Endodermal cell (in vitro differentiated cells): ENCODE measurements at regions not wholly inside any gene's neighbourhood (a gene's known extent, or its start where the extent isn't known, plus 50 kb on each side); places are given as distances from the start of the nearest gene placed in this dataset.

Source experiments
- DNase-seq: peaks from one replicate; pipeline ENCODE4 v3.0.0-alpha.2; 2017
- H3K27ac ChIP-seq: 2 replicates; pipeline ENCODE4 v1.5.1; 2013; ENCODE audit warnings: mild to moderate bottlenecking, low read depth, low read length, moderate library complexity
- H3K27me3 ChIP-seq: 2 replicates; pipeline ENCODE4 v1.6.1; 2013; ENCODE audit warnings: mild to moderate bottlenecking, low read length, moderate library complexity; ENCODE audit not compliant: insufficient read depth, control insufficient read depth, poor library complexity, severe bottlenecking
- H3K36me3 ChIP-seq: 2 replicates; pipeline ENCODE4 v1.7.0; 2013; ENCODE audit warnings: mild to moderate bottlenecking, low read length, moderate library complexity; ENCODE audit not compliant: control insufficient read depth, insufficient read depth
- H3K4me1 ChIP-seq: one replicate; pipeline ENCODE4 v1.7.0; 2013; ENCODE audit warnings: low read length; ENCODE audit not compliant: control insufficient read depth, insufficient read depth
- H3K4me3 ChIP-seq: 2 replicates; pipeline ENCODE4 v1.5.1; 2013; ENCODE audit warnings: mild to moderate bottlenecking, low read length, moderate library complexity
- H3K9ac ChIP-seq: 2 replicates; pipeline ENCODE4 v1.6.1; 2013; ENCODE audit warnings: mild to moderate bottlenecking, low read length, moderate library complexity; ENCODE audit not compliant: poor library complexity, severe bottlenecking; ENCODE audit errors: extremely low read depth
- H3K9me3 ChIP-seq: 2 replicates; pipeline ENCODE4 v1.6.1; 2013; ENCODE audit warnings: mild to moderate bottlenecking, low read length, moderate library complexity; ENCODE audit not compliant: control insufficient read depth
- H3K27ac Mint-ChIP-seq: 2 replicates; pipeline ENCODE4 v1.8.0; 2020; ENCODE audit warnings: mixed read lengths
- H3K27me3 Mint-ChIP-seq: 2 replicates; pipeline ENCODE4 v1.8.0; 2021; ENCODE audit warnings: mild to moderate bottlenecking, mixed read lengths; ENCODE audit not compliant: insufficient read depth
- H3K36me3 Mint-ChIP-seq: 2 replicates; pipeline ENCODE4 v1.8.0; 2020; ENCODE audit warnings: low read depth, mixed read lengths
- H3K4me1 Mint-ChIP-seq: 2 replicates; pipeline ENCODE4 v1.8.0; 2020; ENCODE audit warnings: mixed read lengths
- H3K4me3 Mint-ChIP-seq: 2 replicates; pipeline ENCODE4 v1.8.0; 2020; ENCODE audit warnings: mild to moderate bottlenecking, moderate library complexity, mixed read lengths
- H3K9me3 Mint-ChIP-seq: 2 replicates; pipeline ENCODE4 v1.8.0; 2020; ENCODE audit warnings: mild to moderate bottlenecking, mixed read lengths
- CTCF ChIP-seq: fragments of 200-600 bp; sonication (generic); conservative IDR thresholded peaks from 2 replicates; pipeline ENCODE4 v1.5.0; 2021; ENCODE audit warnings: antibody characterized with exemption, mild to moderate bottlenecking
- WGBS, 2 experiments: methylation state at CpG; one replicate each; pipeline versions ENCODE4 v1.1.5 to v1.1.7; 2013; ENCODE audit warnings: missing lambda C conversion rate in 2 of 2, mixed read lengths in 1 of 2; ENCODE audit not compliant: insufficient coverage in 1 of 2, insufficient read length in 1 of 2; 5-methylcytosine and 5-hydroxymethylcytosine counted together

- Mint-ChIP-seq H3K36me3 (no peaks in the 10 kb centered on the region), H3K4me1 (peaks cover 8% of the 10 kb centered on the region), H3K9me3 (peaks cover 3% of the 10 kb centered on the region), H3K4me3 (no peak overlapping the region), H3K27me3 (no peaks in the 10 kb centered on the region), H3K27ac (no peak overlapping the region)
- H3K27ac ChIP-seq = no peak overlapping the region
- 91 to 94% methylated on average over 2 to 4 of the region's 4 CpGs for WGBS, 2 experiments
- H3K4me3 ChIP-seq = no peak overlapping the region
- no peaks in the 10 kb centered on the region for H3K4me1 ChIP-seq
- H3K9me3 ChIP-seq = no peaks in the 10 kb centered on the region
- DNase-seq = no peak
- no peaks in the 10 kb centered on the region for H3K36me3 ChIP-seq
- TF ChIP-seq CTCF = no peak
- no peak overlapping the region for H3K9ac ChIP-seq
- H3K27me3 ChIP-seq = no peaks in the 10 kb centered on the region
Observed at GRCh38 chr1:105492921-105493320, 1563.6 kb upstream of the PRMT6 start.

- H3K4me3 Mint-ChIP-seq = no peak overlapping the region
- H3K9me3 ChIP-seq = no peaks in the 10 kb centered on the region
- H3K36me3 ChIP-seq = no peaks in the 10 kb centered on the region
- no peak overlapping the region for H3K27ac Mint-ChIP-seq
- no peaks in the 10 kb centered on the region for H3K9me3 Mint-ChIP-seq
- H3K27me3 ChIP-seq = no peaks in the 10 kb centered on the region
- no peak for DNase-seq
- H3K9ac ChIP-seq = no peak overlapping the region
- TF ChIP-seq CTCF = no peak
- peaks cover 2% of the 10 kb centered on the region for H3K4me1 Mint-ChIP-seq
- H3K27me3 Mint-ChIP-seq = no peaks in the 10 kb centered on the region
- H3K4me1 ChIP-seq = no peaks in the 10 kb centered on the region
- no peak overlapping the region for H3K4me3 ChIP-seq
- H3K36me3 Mint-ChIP-seq = no peaks in the 10 kb centered on the region
- H3K27ac ChIP-seq = no peak overlapping the region
- WGBS, 2 experiments = 60% methylated on average over 1 of the region's 1 CpG; no CpG with 5 or more reads in 1 of the 2 experiments
Observed at GRCh38 chr1:105516068-105516467, 1540.4 kb upstream of the PRMT6 start.

GRCh38 chr1:105533996-105534395 is 1522.5 kb upstream of the PRMT6 start:
- Mint-ChIP-seq H3K4me1 (no peaks in the 10 kb centered on the region), H3K27ac (no peak overlapping the region), H3K4me3 (no peak overlapping the region), H3K36me3 (no peaks in the 10 kb centered on the region), H3K9me3 (peaks cover 13% of the 10 kb centered on the region), H3K27me3 (no peaks in the 10 kb centered on the region)
- no peak overlapping the region for H3K4me3 ChIP-seq
- no peak overlapping the region for H3K9ac ChIP-seq
- H3K36me3 ChIP-seq = no peaks in the 10 kb centered on the region
- H3K27me3 ChIP-seq = no peaks in the 10 kb centered on the region
- no peaks in the 10 kb centered on the region for H3K4me1 ChIP-seq
- no peaks in the 10 kb centered on the region for H3K9me3 ChIP-seq
- no peak overlapping the region for H3K27ac ChIP-seq
- DNase-seq = no peak
- 92% methylated on average over 3 of the region's 3 CpGs; no CpG with 5 or more reads in 1 of the 2 experiments for WGBS, 2 experiments
- no peak for TF ChIP-seq CTCF
